Neural cell (in vitro differentiated cells): ENCODE measurements at regions not wholly inside any gene's neighbourhood (a gene's known extent, or its start where the extent isn't known, plus 50 kb on each side); places are given as distances from the start of the nearest gene placed in this dataset.

Experiments used
- H2AFZ ChIP-seq: fragments of 200-600, 300-800 bp; sonication (generic), shearing (Covaris generic); 2 replicates; pipeline ENCODE4 v1.6.0; 2014; ENCODE audit warnings: low read depth, mild to moderate bottlenecking, antibody characterized with exemption, low read length, moderate library complexity
- H3F3A ChIP-seq: fragments of 200-600 bp; shearing (Covaris generic); 2 replicates; pipeline ENCODE4 v1.6.1; 2016; ENCODE audit warnings: mild to moderate bottlenecking, moderate library complexity, mixed read lengths, antibody characterized with exemption, low read length; ENCODE audit not compliant: insufficient read depth, poor library complexity, severe bottlenecking
- H3K27ac ChIP-seq: fragments of 200-600, 300-800 bp; sonication (generic), shearing (Covaris generic); 2 replicates; pipeline ENCODE4 v1.5.1; 2014; ENCODE audit warnings: mild to moderate bottlenecking, low read length, moderate library complexity
- H3K27me3 ChIP-seq: fragments of 300-800, 200-600 bp; sonication (generic), shearing (Covaris generic); 2 replicates; pipeline ENCODE4 v1.6.0; 2014; ENCODE audit warnings: mild to moderate bottlenecking, low read depth, low read length, moderate library complexity; ENCODE audit not compliant: insufficient read depth
- H3K36me3 ChIP-seq: fragments of 300-800, 200-600 bp; sonication (generic), shearing (Covaris generic); 2 replicates; pipeline ENCODE4 v1.5.1; 2014; ENCODE audit warnings: mild to moderate bottlenecking, antibody characterized with exemption, low read length, moderate library complexity; ENCODE audit not compliant: insufficient read depth
- H3K4me2 ChIP-seq: fragments of 300-800, 200-600 bp; sonication (generic), shearing (Covaris generic); 2 replicates; pipeline ENCODE4 v1.6.0; 2014; ENCODE audit warnings: mild to moderate bottlenecking, low read length
- H3K4me3 ChIP-seq: fragments of 300-800, 200-600 bp; sonication (generic), shearing (Covaris generic); 2 replicates; pipeline ENCODE4 v1.5.1; 2014; ENCODE audit warnings: mild to moderate bottlenecking, low read length, moderate library complexity
- H3K79me2 ChIP-seq: fragments of 200-600 bp; shearing (Covaris generic); replicated peaks from 2 replicates; pipeline ENCODE4 v1.6.0; 2014; ENCODE audit warnings: mild to moderate bottlenecking, low read length, moderate library complexity; ENCODE audit not compliant: insufficient read depth
- H3K9ac ChIP-seq: fragments of 300-800, 200-600 bp; sonication (generic), shearing (Covaris generic); 2 replicates; pipeline ENCODE4 v1.6.1; 2016; ENCODE audit warnings: mild to moderate bottlenecking, low read length, mixed read lengths
- H3K9me2 ChIP-seq: fragments of 200-600 bp; shearing (Covaris generic); 2 replicates; pipeline ENCODE4 v1.6.1; 2016; ENCODE audit warnings: mild to moderate bottlenecking, low read length, mixed read lengths; ENCODE audit not compliant: insufficient read depth
- H3K9me3 ChIP-seq: fragments of 200-600, 300-800 bp; sonication (generic), shearing (Covaris generic); 2 replicates; pipeline ENCODE4 v1.6.1; 2016; ENCODE audit warnings: mild to moderate bottlenecking, mixed run types, low read length, moderate library complexity, mixed read lengths
- H4K20me1 ChIP-seq: fragments of 200-600 bp; shearing (Covaris generic); 2 replicates; pipeline ENCODE4 v1.6.1; 2016; ENCODE audit warnings: mild to moderate bottlenecking, mixed run types; ENCODE audit not compliant: insufficient read depth
- EP300 ChIP-seq: fragments of 450-650 bp; conservative IDR thresholded peaks from 2 replicates; pipeline ENCODE4 v1.6.1; 2014; ENCODE audit warnings: antibody characterized with exemption, mild to moderate bottlenecking, moderate library complexity; ENCODE audit not compliant: poor library complexity, severe bottlenecking
- EZH2 ChIP-seq: fragments of 200-600, 300-800 bp; shearing (Covaris generic), sonication (generic); IDR thresholded peaks from 2 replicates; pipeline ENCODE4 v1.6.1; 2014; ENCODE audit warnings: antibody characterized with exemption, low read length, borderline replicate concordance, mild to moderate bottlenecking; ENCODE audit not compliant: insufficient read depth, poor library complexity, severe bottlenecking
- MXI1 ChIP-seq: fragments of 450-650 bp; conservative IDR thresholded peaks from 2 replicates; pipeline ENCODE4 v1.6.1; 2014; ENCODE audit warnings: antibody characterized with exemption, mild to moderate bottlenecking; ENCODE audit not compliant: poor library complexity, severe bottlenecking
- POLR2AphosphoS5 ChIP-seq: IDR thresholded peaks from 2 replicates; pipeline ENCODE4 v1.6.1; 2012
- RAD21 ChIP-seq: fragments of 450-650 bp; conservative IDR thresholded peaks from 2 replicates; pipeline ENCODE4 v1.6.1; 2014; ENCODE audit warnings: antibody characterized with exemption, mild to moderate bottlenecking, moderate library complexity
- SMC3 ChIP-seq: fragments of 450-650 bp; conservative IDR thresholded peaks from 2 replicates; pipeline ENCODE4 v1.6.1; 2014; ENCODE audit warnings: antibody characterized with exemption, mild to moderate bottlenecking, moderate library complexity; ENCODE audit not compliant: poor library complexity
- TAF1 ChIP-seq: IDR thresholded peaks from 2 replicates; pipeline ENCODE4 v1.6.1; 2012; ENCODE audit warnings: low read depth
- TF ChIP-seq, protein P1 (sequence below): IDR thresholded peaks from 2 replicates; pipeline ENCODE4 v1.6.1; 2012; ENCODE audit warnings: borderline replicate concordance
- TF ChIP-seq, protein P2 (sequence below): fragments of 450-650 bp; IDR thresholded peaks from 2 replicates; pipeline ENCODE4 v1.5.1; 2014; ENCODE audit warnings: antibody characterized with exemption, mild to moderate bottlenecking, moderate library complexity; ENCODE audit not compliant: poor library complexity, severe bottlenecking

DNA sequence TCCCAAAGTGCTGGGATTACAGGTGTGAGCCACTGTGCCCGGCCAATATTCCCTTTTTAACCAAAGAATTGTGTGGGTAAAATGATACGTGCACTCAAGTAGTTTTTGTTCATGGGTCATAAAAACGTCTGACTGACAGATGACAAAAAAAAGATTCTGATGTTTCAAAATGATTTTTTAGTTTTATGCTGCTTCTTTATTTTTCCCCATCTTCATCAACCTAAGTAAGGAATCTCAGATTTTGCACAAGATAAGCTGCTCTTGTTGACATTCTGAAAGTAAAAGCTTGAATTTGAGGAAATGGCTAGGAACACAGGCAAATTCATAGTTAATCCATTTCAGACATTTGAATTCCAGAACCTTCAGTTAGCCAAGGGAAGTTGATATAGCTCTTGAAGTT is 526.1 kb upstream of the NRP1 start:
- no peaks in the 10 kb centered on the region for H3K9me2 ChIP-seq
- H3K36me3 ChIP-seq, result no peaks in the 10 kb centered on the region
- TF ChIP-seq TAF1, result no peak
- no peak for TF ChIP-seq EP300
- TF ChIP-seq RAD21, result no peak
- no peak for TF ChIP-seq MXI1
- TF ChIP-seq, protein P1, sequence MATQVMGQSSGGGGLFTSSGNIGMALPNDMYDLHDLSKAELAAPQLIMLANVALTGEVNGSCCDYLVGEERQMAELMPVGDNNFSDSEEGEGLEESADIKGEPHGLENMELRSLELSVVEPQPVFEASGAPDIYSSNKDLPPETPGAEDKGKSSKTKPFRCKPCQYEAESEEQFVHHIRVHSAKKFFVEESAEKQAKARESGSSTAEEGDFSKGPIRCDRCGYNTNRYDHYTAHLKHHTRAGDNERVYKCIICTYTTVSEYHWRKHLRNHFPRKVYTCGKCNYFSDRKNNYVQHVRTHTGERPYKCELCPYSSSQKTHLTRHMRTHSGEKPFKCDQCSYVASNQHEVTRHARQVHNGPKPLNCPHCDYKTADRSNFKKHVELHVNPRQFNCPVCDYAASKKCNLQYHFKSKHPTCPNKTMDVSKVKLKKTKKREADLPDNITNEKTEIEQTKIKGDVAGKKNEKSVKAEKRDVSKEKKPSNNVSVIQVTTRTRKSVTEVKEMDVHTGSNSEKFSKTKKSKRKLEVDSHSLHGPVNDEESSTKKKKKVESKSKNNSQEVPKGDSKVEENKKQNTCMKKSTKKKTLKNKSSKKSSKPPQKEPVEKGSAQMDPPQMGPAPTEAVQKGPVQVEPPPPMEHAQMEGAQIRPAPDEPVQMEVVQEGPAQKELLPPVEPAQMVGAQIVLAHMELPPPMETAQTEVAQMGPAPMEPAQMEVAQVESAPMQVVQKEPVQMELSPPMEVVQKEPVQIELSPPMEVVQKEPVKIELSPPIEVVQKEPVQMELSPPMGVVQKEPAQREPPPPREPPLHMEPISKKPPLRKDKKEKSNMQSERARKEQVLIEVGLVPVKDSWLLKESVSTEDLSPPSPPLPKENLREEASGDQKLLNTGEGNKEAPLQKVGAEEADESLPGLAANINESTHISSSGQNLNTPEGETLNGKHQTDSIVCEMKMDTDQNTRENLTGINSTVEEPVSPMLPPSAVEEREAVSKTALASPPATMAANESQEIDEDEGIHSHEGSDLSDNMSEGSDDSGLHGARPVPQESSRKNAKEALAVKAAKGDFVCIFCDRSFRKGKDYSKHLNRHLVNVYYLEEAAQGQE, result no peak
- no peak for TF ChIP-seq EZH2
- no peak for TF ChIP-seq POLR2AphosphoS5
- TF ChIP-seq, protein P2, sequence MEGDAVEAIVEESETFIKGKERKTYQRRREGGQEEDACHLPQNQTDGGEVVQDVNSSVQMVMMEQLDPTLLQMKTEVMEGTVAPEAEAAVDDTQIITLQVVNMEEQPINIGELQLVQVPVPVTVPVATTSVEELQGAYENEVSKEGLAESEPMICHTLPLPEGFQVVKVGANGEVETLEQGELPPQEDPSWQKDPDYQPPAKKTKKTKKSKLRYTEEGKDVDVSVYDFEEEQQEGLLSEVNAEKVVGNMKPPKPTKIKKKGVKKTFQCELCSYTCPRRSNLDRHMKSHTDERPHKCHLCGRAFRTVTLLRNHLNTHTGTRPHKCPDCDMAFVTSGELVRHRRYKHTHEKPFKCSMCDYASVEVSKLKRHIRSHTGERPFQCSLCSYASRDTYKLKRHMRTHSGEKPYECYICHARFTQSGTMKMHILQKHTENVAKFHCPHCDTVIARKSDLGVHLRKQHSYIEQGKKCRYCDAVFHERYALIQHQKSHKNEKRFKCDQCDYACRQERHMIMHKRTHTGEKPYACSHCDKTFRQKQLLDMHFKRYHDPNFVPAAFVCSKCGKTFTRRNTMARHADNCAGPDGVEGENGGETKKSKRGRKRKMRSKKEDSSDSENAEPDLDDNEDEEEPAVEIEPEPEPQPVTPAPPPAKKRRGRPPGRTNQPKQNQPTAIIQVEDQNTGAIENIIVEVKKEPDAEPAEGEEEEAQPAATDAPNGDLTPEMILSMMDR, result no peak
- no peak for TF ChIP-seq SMC3
- no peaks in the 10 kb centered on the region for H3K27me3 ChIP-seq
- no peaks in the 10 kb centered on the region for H3K9me3 ChIP-seq
- H3F3A ChIP-seq, result no peaks in the 10 kb centered on the region
- H4K20me1 ChIP-seq, result no peaks in the 10 kb centered on the region
- no peaks in the 10 kb centered on the region for H3K79me2 ChIP-seq
- no peak overlapping the region for H3K27ac ChIP-seq
- H3K4me3 ChIP-seq, result no peak overlapping the region
- no peak overlapping the region for H3K9ac ChIP-seq
- H2AFZ ChIP-seq, result no peak overlapping the region
- H3K4me2 ChIP-seq, result no peak overlapping the region

DNA sequence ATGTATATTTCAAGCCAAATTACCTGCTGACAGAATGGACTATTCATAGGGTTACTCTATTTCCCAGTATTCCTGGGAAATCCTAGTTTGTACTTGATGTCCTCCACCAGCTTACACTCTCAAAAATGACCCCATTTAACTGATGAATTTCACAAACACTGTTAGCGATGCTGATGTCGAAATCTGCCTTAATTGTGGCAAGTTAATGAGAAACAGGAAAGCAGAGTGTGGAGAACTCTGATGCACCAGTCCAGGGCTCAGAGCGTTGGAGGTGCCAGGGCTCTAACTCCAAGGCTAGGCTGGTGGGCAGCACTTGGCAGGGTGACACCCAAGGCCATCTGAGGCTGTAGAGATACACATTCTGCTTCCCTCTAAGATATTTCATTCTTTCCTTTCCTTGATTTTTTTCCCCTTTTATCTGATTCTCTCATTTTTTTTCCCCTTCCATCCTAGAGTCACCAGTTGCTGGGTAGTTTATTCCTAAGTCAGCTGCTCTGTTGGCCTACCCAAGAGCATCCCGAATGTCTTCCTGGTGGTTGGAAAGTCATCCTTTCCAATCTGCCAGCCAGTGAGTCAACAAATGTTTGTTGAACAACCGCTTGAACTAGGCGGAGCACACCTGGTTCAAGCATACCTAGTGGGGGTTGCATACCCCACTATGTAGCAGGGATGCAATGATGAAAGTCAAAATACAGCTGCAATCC is 525.0 kb upstream of the NRP1 start:
- H2AFZ ChIP-seq, result no peak overlapping the region

More for the DNA sequence above, 525.0 kb upstream of the NRP1 start:
- Histone ChIP-seq H3K4me2 (no peak overlapping the region), H3K36me3 (no peaks in the 10 kb centered on the region), H3K9me3 (no peaks in the 10 kb centered on the region), H4K20me1 (no peaks in the 10 kb centered on the region), H3K4me3 (no peak overlapping the region), H3K79me2 (no peaks in the 10 kb centered on the region), H3F3A (no peaks in the 10 kb centered on the region), H3K9me2 (no peaks in the 10 kb centered on the region), H3K27ac (no peak overlapping the region), H3K9ac (no peak overlapping the region), H3K27me3 (no peaks in the 10 kb centered on the region)
- TF ChIP-seq RAD21 (no peak), SMC3 (no peak), TAF1 (no peak), POLR2AphosphoS5 (no peak)
- TF ChIP-seq, protein P2, result no peak
- TF ChIP-seq, protein P1, result no peak
